GM23248 (cell line): ENCODE measurements at regions not wholly inside any gene's neighbourhood (a gene's known extent, or its start where the extent isn't known, plus 50 kb on each side); places are given as distances from the start of the nearest gene placed in this dataset.

ENCODE experiments used
- EZH2 ChIP-seq: fragments of 200-600 bp; sonication (generic); IDR thresholded peaks from 2 replicates; pipeline ENCODE4 v1.6.1; 2018; ENCODE audit warnings: antibody characterized with exemption, mild to moderate bottlenecking; ENCODE audit not compliant: insufficient read depth, poor library complexity, severe bottlenecking
- EZH2phosphoT487 ChIP-seq: fragments of 200-600 bp; sonication (generic); IDR thresholded peaks from 2 replicates; pipeline ENCODE4 v1.6.1; 2018; ENCODE audit warnings: antibody characterized with exemption, moderate library complexity, mild to moderate bottlenecking, low read depth; ENCODE audit not compliant: insufficient read depth

GRCh38 chr18:75775121-75775520 is 347.6 kb upstream of the SMIM21 start:
- TF ChIP-seq EZH2, result no peak
- TF ChIP-seq EZH2phosphoT487, result no peak
